ENCODE measurements at regions not wholly inside any gene's neighbourhood (a gene's known extent, or its start where the extent isn't known, plus 50 kb on each side); places are given as distances from the start of the nearest gene placed in this dataset.

DNA sequence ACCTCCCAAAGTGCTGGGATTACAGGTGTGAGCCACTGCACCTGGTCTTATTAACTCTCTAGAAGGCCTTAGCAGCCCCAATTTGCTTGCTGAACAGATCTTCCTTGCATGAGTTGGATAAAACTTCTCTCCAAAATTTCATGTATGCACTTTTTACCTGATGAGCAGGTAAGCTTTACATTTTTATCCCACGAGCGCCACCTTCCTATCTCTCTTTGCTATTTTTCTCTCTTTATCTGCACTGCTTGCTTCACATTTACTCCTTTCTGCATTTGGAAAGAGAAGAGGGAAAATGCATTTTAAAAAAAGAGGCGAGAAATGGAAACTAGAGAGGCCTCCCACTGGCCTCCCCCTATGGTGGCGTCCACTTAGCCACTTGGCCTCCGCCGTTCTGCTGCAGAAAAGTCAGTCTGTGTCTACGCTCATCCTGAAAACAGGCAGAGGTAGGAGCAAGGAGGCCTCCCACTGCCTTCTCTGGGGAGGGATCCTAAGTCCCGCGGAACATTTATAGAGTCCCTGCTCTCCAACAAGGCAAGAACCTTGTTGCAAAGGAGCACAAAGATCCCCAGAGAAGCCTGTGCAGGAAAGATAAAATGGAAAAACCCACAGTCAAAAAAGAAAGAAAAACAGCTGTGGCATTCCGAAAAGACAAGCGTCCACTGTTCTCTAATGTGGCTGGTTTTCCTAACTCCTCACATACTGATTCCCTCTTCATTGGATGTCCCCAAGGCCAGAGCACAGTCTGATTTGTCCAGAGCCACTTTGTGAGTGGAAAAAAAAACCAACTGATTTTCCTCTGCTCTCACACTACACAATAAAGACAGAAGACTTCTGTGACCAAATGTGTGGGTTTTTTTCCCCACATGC is 62.2 kb upstream of the INCENP start:
- Histone ChIP-seq H2AFZ (no peak overlapping the region), H3K4me1 (ENCODE audit: insufficient read depth) (no peaks in the 10 kb centered on the region), H3K27ac (no peak overlapping the region), H3F3A (ENCODE audit: insufficient read depth) (no peaks in the 10 kb centered on the region), H3K4me2 (ENCODE audit: unreplicated experiment) (no peak overlapping the region), H3K9me3 (ENCODE audit: low read depth) (no peaks in the 10 kb centered on the region), H3K9ac (no peak overlapping the region), H3K9me2 (ENCODE audit: insufficient read depth) (no peaks in the 10 kb centered on the region), H3K79me2 (ENCODE audit: insufficient read depth) (no peaks in the 10 kb centered on the region), H3K36me3 (ENCODE audit: low read depth) (no peaks in the 10 kb centered on the region), H3K27me3 (replicated peaks; ENCODE audit: insufficient read depth) (no peaks in the 10 kb centered on the region), H3K4me3 (no peak overlapping the region), H4K20me1 (ENCODE audit: insufficient read depth) (no peaks in the 10 kb centered on the region)
- DNase-seq, result no peak
- 76% methylated on average over 11 of the region's 11 CpGs for WGBS, 2 experiments (ENCODE audit: low coverage in 1 of 2, low lambda C conversion rate in 2 of 2, missing lambda C conversion rate in 2 of 2)
- no peak for TF ChIP-seq EZH2phosphoT487 (IDR thresholded peaks at IDR 0.05; ENCODE audit: insufficient read depth, low read depth)
- TF ChIP-seq EZH2 (IDR thresholded peaks at IDR 0.05; ENCODE audit: insufficient read depth, poor library complexity, severe bottlenecking), result no peak
- in situ Hi-C loops (cut with MboI), result no loop called here

DNA sequence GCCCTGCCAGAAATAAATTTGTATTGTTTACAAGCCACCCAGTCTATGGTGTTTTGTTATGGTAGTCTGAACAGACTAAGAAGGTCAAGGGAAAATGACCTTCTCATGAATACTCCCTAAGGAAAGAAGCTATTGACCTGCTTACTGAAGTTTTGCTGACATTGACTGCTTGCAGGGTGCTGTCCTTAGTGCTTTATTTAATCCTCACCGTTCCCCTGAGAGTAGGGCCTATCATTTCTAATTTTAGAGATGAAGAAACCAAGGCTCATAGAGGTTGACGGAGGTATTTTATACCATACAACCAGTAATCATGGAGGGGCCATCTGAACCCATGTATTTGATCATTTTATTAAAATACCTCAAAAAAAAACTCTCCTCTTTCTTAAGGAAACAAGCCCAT is 66.7 kb upstream of the INCENP start:
- no peaks in the 10 kb centered on the region for H3K4me1 ChIP-seq (ENCODE audit: insufficient read depth)
- in situ Hi-C loops (cut with MboI), result no loop called here

DNA sequence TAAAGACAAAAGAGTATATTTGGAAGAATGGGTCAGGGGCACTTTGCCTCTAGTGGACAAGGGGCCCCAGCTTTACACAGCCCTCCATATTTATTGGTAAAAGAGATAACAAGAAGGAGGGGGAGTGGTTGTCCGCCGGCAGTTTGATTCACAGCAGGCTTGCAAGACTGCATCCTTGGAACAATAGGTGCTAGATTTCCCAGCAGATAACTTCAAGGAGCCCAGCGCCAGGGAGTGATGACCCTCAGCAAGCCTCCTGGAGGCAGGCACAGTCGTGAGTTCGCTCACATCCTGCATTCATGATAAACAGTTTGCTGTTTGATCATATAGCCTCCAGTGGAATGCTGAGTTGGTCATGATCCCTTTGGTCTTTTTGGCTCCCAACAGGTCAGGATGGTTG is 67.8 kb upstream of the INCENP start:
- no peaks in the 10 kb centered on the region for H3K36me3 ChIP-seq (ENCODE audit: low read depth)
- no peaks in the 10 kb centered on the region for H4K20me1 ChIP-seq (ENCODE audit: insufficient read depth)
- no peak for DNase-seq
- H3K27ac ChIP-seq, result no peak overlapping the region
- H2AFZ ChIP-seq, result no peak overlapping the region
- no peaks in the 10 kb centered on the region for H3K9me3 ChIP-seq (ENCODE audit: low read depth)
- 66 to 79% methylated on average over 5 of the region's 5 CpGs for WGBS, 2 experiments (ENCODE audit: low coverage in 1 of 2, low lambda C conversion rate in 2 of 2, missing lambda C conversion rate in 2 of 2)
- no peaks in the 10 kb centered on the region for H3K27me3 ChIP-seq (replicated peaks; ENCODE audit: insufficient read depth)
- no peaks in the 10 kb centered on the region for H3K9me2 ChIP-seq (ENCODE audit: insufficient read depth)
- TF ChIP-seq EZH2phosphoT487 (IDR thresholded peaks at IDR 0.05; ENCODE audit: insufficient read depth, low read depth) (no peak), EZH2 (IDR thresholded peaks at IDR 0.05; ENCODE audit: insufficient read depth, poor library complexity, severe bottlenecking) (no peak)
- no peak overlapping the region for H3K4me2 ChIP-seq (ENCODE audit: unreplicated experiment)
- H3K79me2 ChIP-seq (ENCODE audit: insufficient read depth), result no peaks in the 10 kb centered on the region
- H3K9ac ChIP-seq, result no peak overlapping the region
- H3K4me3 ChIP-seq, result no peak overlapping the region
- in situ Hi-C loops (cut with MboI), result no loop called here
- H3F3A ChIP-seq (ENCODE audit: insufficient read depth), result no peaks in the 10 kb centered on the region
- H3K4me1 ChIP-seq (ENCODE audit: insufficient read depth), result no peaks in the 10 kb centered on the region

More for the DNA sequence above, 66.7 kb upstream of the INCENP start:
- H3K27ac ChIP-seq, result no peak overlapping the region
- H3K27me3 ChIP-seq (replicated peaks; ENCODE audit: insufficient read depth), result no peaks in the 10 kb centered on the region
- no peaks in the 10 kb centered on the region for H3K79me2 ChIP-seq (ENCODE audit: insufficient read depth)
- H3K4me3 ChIP-seq, result no peak overlapping the region
- no peaks in the 10 kb centered on the region for H3K9me2 ChIP-seq (ENCODE audit: insufficient read depth)
- H3K9ac ChIP-seq, result no peak overlapping the region
- no peaks in the 10 kb centered on the region for H4K20me1 ChIP-seq (ENCODE audit: insufficient read depth)
- no peak overlapping the region for H3K4me2 ChIP-seq (ENCODE audit: unreplicated experiment)
- TF ChIP-seq EZH2 (IDR thresholded peaks at IDR 0.05; ENCODE audit: insufficient read depth, poor library complexity, severe bottlenecking), result no peak
- no peak for TF ChIP-seq EZH2phosphoT487 (IDR thresholded peaks at IDR 0.05; ENCODE audit: insufficient read depth, low read depth)
- H2AFZ ChIP-seq, result no peak overlapping the region
- no peaks in the 10 kb centered on the region for H3F3A ChIP-seq (ENCODE audit: insufficient read depth)
- H3K9me3 ChIP-seq (ENCODE audit: low read depth), result no peaks in the 10 kb centered on the region
- no peak for DNase-seq
- no peaks in the 10 kb centered on the region for H3K36me3 ChIP-seq (ENCODE audit: low read depth)
- WGBS, 2 experiments (ENCODE audit: low coverage in 1 of 2, low lambda C conversion rate in 2 of 2, missing lambda C conversion rate in 2 of 2), result 62 to 66% methylated on average over 2 of the region's 2 CpGs

DNA sequence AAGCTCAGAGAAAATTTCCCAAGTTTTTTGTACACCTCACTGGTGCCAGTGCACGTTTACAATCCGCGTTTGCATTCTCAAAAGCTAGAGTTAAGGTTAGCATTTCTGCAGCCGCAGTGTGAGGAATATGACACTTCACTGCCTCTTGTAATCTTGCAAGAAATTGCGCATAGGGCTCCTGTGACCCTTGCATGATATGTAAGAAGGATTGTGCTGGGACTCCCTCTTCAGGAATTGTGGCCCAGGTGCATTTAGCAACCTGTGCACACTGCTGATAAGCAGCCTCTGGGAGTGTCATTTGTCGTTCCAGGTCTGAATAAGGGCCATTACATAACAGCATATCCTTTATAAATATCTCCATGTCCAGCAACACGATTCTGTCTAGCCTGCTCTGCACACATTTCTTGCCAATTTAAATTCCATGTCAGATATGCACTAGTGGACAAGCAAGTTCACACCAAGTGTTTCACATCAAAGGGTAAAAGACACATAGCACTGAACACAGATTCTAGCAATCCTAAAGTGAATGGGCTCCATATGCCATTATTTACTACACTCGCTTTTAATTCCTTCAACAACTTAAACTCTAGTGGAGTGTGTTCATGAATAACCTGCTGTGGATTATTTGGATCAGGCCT is 69.2 kb upstream of the INCENP start:
- Histone ChIP-seq H3K9me2 (ENCODE audit: insufficient read depth) (no peaks in the 10 kb centered on the region), H4K20me1 (ENCODE audit: insufficient read depth) (no peaks in the 10 kb centered on the region), H3F3A (ENCODE audit: insufficient read depth) (no peaks in the 10 kb centered on the region), H3K36me3 (ENCODE audit: low read depth) (no peaks in the 10 kb centered on the region), H3K27me3 (replicated peaks; ENCODE audit: insufficient read depth) (no peaks in the 10 kb centered on the region), H3K4me1 (ENCODE audit: insufficient read depth) (no peaks in the 10 kb centered on the region), H3K79me2 (ENCODE audit: insufficient read depth) (no peaks in the 10 kb centered on the region), H3K27ac (no peak overlapping the region), H3K9ac (no peak overlapping the region), H2AFZ (no peak overlapping the region), H3K4me2 (ENCODE audit: unreplicated experiment) (no peak overlapping the region), H3K9me3 (ENCODE audit: low read depth) (no peaks in the 10 kb centered on the region), H3K4me3 (no peak overlapping the region)
- DNase-seq, result peak; percentile 37
- 58 to 60% methylated on average over 8 of the region's 8 CpGs for WGBS, 2 experiments (ENCODE audit: low coverage in 1 of 2, low lambda C conversion rate in 2 of 2, missing lambda C conversion rate in 2 of 2)
- in situ Hi-C loops (cut with MboI), result no loop called here
- no peak for TF ChIP-seq EZH2phosphoT487 (IDR thresholded peaks at IDR 0.05; ENCODE audit: insufficient read depth, low read depth)
- TF ChIP-seq EZH2 (IDR thresholded peaks at IDR 0.05; ENCODE audit: insufficient read depth, poor library complexity, severe bottlenecking), result no peak
